ENCODE measurements at regions not wholly inside any gene's neighbourhood (a gene's known extent, or its start where the extent isn't known, plus 50 kb on each side); places are given as distances from the start of the nearest gene placed in this dataset.

DNA sequence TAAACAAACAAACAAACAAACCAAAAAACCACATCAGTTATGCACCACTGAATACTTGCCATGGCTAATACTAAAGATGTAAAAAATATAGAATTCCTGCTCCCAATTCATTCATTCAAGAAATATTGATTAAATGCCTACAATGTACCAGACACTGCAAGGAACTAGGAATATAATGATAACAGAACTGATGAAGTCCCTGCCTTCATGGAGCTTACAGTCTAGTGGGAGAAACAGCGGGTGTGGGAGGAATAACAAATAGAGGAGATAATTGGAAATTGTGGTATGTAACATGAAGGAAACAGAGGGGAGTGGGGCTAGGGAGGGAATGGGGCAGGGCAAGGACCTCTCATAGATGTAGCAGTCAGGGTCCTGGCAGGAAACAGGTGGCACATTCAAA lies 58.6 kb upstream of the NBL1 start:
- no peak for TF ChIP-seq CTCF (IDR thresholded peaks at IDR 0.05; ENCODE audit: poor library complexity)
- TF ChIP-seq EZH2 (IDR thresholded peaks at IDR 0.05; ENCODE audit: borderline replicate concordance) = no peak
- no peak for TF ChIP-seq EZH2phosphoT487 (IDR thresholded peaks at IDR 0.05; ENCODE audit: low read depth, severe bottlenecking, unreplicated experiment)
